ENCODE measurements at regions not wholly inside any gene's neighbourhood (a gene's known extent, or its start where the extent isn't known, plus 50 kb on each side); places are given as distances from the start of the nearest gene placed in this dataset.

DNA sequence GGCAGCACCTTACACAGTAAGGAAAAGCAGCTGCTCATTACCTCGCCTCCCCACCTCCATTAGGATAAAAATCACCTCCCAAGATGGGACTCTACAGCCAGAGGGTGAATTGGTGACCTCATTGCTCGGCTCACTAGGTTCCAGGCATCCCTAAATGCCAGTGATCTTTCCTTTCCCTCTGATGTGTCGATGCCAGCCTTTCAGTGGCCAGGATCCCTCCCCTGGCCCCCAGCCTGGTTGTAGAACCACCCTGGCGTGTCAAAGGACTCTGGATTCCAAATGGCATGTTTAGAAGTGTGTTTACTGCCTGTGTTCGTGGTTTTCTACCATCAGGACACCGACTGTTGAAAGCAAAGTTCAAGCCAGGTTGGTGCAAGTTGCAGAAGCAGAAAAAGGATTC lies 72.1 kb upstream of the LYRM9 start:
- TF ChIP-seq POLR2A (IDR thresholded peaks at IDR 0.05; ENCODE audit: low read depth, low read length) = no peak
- no peak for TF ChIP-seq POLR2AphosphoS5 (IDR thresholded peaks at IDR 0.05; ENCODE audit: low read depth, low read length)
- no peak for TF ChIP-seq SPI1 (IDR thresholded peaks at IDR 0.05; ENCODE audit: low read depth, low read length)
- no peak for TF ChIP-seq TAF1 (IDR thresholded peaks at IDR 0.05; ENCODE audit: low read depth, low read length)
- TF ChIP-seq PAX5 (IDR thresholded peaks at IDR 0.05; ENCODE audit: insufficient read depth, low read length, severe bottlenecking) = no peak
